ENCODE measurements at regions not wholly inside any gene's neighbourhood (a gene's known extent, or its start where the extent isn't known, plus 50 kb on each side); places are given as distances from the start of the nearest gene placed in this dataset.
A peak's percentile ranks its signal among the peaks of the same experiment; 100 is the strongest.

- H4K91ac ChIP-seq (ENCODE audit: low read depth, low read length, poor library complexity): no peak overlapping the region
- no peak overlapping the region for H2BK120ac ChIP-seq (ENCODE audit: low read depth, low read length)
- H3K18ac ChIP-seq (ENCODE audit: low read length): peak overlapping the region; percentile 68
- H3K9ac ChIP-seq (ENCODE audit: low read depth, low read length, poor library complexity): no peak overlapping the region
- no peak overlapping the region for H4K8ac ChIP-seq (ENCODE audit: low read depth, low read length)
- H3K4me2 ChIP-seq (ENCODE audit: insufficient read depth, low read length, poor library complexity, severe bottlenecking): peak overlapping the region; percentile 23
- peaks cover 0 to 31% of the 10 kb centered on the region in 2 donors for H3K4me1 ChIP-seq (ENCODE audit: control insufficient read depth in 2 of 2, insufficient read depth in 1 of 2, low read depth in 1 of 2, low read length in 2 of 2)
- no peak overlapping the region for H2AFZ ChIP-seq (ENCODE audit: low read length)
- no CpG with 5 or more reads among the region's 7 CpGs for WGBS, 2 donors (ENCODE audit: extremely low coverage in 2 of 2, insufficient read length in 2 of 2, insufficient replicate concordance in 1 of 2)
- peak overlapping the region; percentile 1 for H2BK12ac ChIP-seq (ENCODE audit: low read length)
- H3K79me1 ChIP-seq (ENCODE audit: low read depth, low read length): no peaks in the 10 kb centered on the region
- H2BK5ac ChIP-seq (ENCODE audit: low read length): no peak overlapping the region
- H3K27ac ChIP-seq (replicated peaks; ENCODE audit: low read length): peak overlapping the region; percentile 80
- H3K4me3 ChIP-seq (ENCODE audit: low read length in 2 of 2): no peak overlapping the region
- H3K23ac ChIP-seq (ENCODE audit: low read depth, low read length, poor library complexity): no peak overlapping the region
- no peak overlapping the region for H3K4ac ChIP-seq (ENCODE audit: low read length)
- H3K27me3 ChIP-seq (ENCODE audit: control insufficient read depth in 3 of 3, insufficient read depth in 3 of 3, low read depth in 1 of 3, low read length in 3 of 3): peaks cover 0 to 19% (median 0%) of the 10 kb centered on the region in 3 experiments
- peak overlapping the region; percentile 62 for H2BK15ac ChIP-seq (ENCODE audit: low read length)
- no peak overlapping the region for H3K14ac ChIP-seq (ENCODE audit: low read length)
- no peaks in the 10 kb centered on the region for H3K36me3 ChIP-seq (replicated peaks in 1 of 2; ENCODE audit: control insufficient read depth in 2 of 2, insufficient read depth in 2 of 2, low read length in 2 of 2)
- H3K9me3 ChIP-seq (replicated peaks in 1 of 2; ENCODE audit: control insufficient read depth in 2 of 2, insufficient read depth in 1 of 2, low read depth in 1 of 2, low read length in 2 of 2): no peaks in the 10 kb centered on the region
- DNase-seq (ENCODE audit: low spot score): peak; percentile 35
- H2AK5ac ChIP-seq (ENCODE audit: low read depth, low read length): no peak overlapping the region
Observed at GRCh38 chr1:113255038-113255719, 135.1 kb upstream of the MAGI3 start.

GRCh38 chr1:113255720-113256347 is 134.5 kb upstream of the MAGI3 start:
- H2AFZ ChIP-seq (ENCODE audit: low read length): no peak overlapping the region
- H3K4me3 ChIP-seq (ENCODE audit: low read length in 2 of 2): no peak overlapping the region
- H4K8ac ChIP-seq (ENCODE audit: low read depth, low read length): no peak overlapping the region
- H2AK5ac ChIP-seq (ENCODE audit: low read depth, low read length): no peak overlapping the region
- H2BK15ac ChIP-seq (ENCODE audit: low read length): no peak overlapping the region
- H4K91ac ChIP-seq (ENCODE audit: low read depth, low read length, poor library complexity): no peak overlapping the region
- no peak overlapping the region for H3K23ac ChIP-seq (ENCODE audit: low read depth, low read length, poor library complexity)
- peak; percentile 78 for DNase-seq (ENCODE audit: low spot score)
- H3K4me2 ChIP-seq (ENCODE audit: insufficient read depth, low read length, poor library complexity, severe bottlenecking): peak overlapping the region; percentile 27
- H3K9me3 ChIP-seq (replicated peaks in 1 of 2; ENCODE audit: control insufficient read depth in 2 of 2, insufficient read depth in 1 of 2, low read depth in 1 of 2, low read length in 2 of 2): no peaks in the 10 kb centered on the region
- peaks cover 0 to 19% (median 0%) of the 10 kb centered on the region in 3 experiments for H3K27me3 ChIP-seq (ENCODE audit: control insufficient read depth in 3 of 3, insufficient read depth in 3 of 3, low read depth in 1 of 3, low read length in 3 of 3)
- H3K36me3 ChIP-seq (replicated peaks in 1 of 2; ENCODE audit: control insufficient read depth in 2 of 2, insufficient read depth in 2 of 2, low read length in 2 of 2): no peaks in the 10 kb centered on the region
- H3K14ac ChIP-seq (ENCODE audit: low read length): no peak overlapping the region
- WGBS, 2 donors (ENCODE audit: extremely low coverage in 2 of 2, insufficient read length in 2 of 2, insufficient replicate concordance in 1 of 2): no CpG with 5 or more reads among the region's 8 CpGs
- H2BK5ac ChIP-seq (ENCODE audit: low read length): no peak overlapping the region
- H3K9ac ChIP-seq (ENCODE audit: low read depth, low read length, poor library complexity): no peak overlapping the region
- peak overlapping the region; percentile 82 for H3K27ac ChIP-seq (replicated peaks; ENCODE audit: low read length)
- H3K4me1 ChIP-seq (ENCODE audit: control insufficient read depth in 2 of 2, insufficient read depth in 1 of 2, low read depth in 1 of 2, low read length in 2 of 2): peaks cover 0 to 31% of the 10 kb centered on the region in 2 donors
- H2BK120ac ChIP-seq (ENCODE audit: low read depth, low read length): no peak overlapping the region
- H3K79me1 ChIP-seq (ENCODE audit: low read depth, low read length): no peaks in the 10 kb centered on the region
- H3K18ac ChIP-seq (ENCODE audit: low read length): no peak overlapping the region
- no peak overlapping the region for H3K4ac ChIP-seq (ENCODE audit: low read length)
- no peak overlapping the region for H2BK12ac ChIP-seq (ENCODE audit: low read length)

- no peaks in the 10 kb centered on the region for H3K36me3 ChIP-seq (replicated peaks in 1 of 2; ENCODE audit: control insufficient read depth in 2 of 2, insufficient read depth in 2 of 2, low read length in 2 of 2)
- no peak overlapping the region for H2AFZ ChIP-seq (ENCODE audit: low read length)
- no peak overlapping the region for H2BK12ac ChIP-seq (ENCODE audit: low read length)
- H3K4ac ChIP-seq (ENCODE audit: low read length): no peak overlapping the region
- peaks cover 0 to 19% (median 0%) of the 10 kb centered on the region in 3 experiments for H3K27me3 ChIP-seq (ENCODE audit: control insufficient read depth in 3 of 3, insufficient read depth in 3 of 3, low read depth in 1 of 3, low read length in 3 of 3)
- H3K4me2 ChIP-seq (ENCODE audit: insufficient read depth, low read length, poor library complexity, severe bottlenecking): peak overlapping the region; percentile 27
- peaks cover 0 to 31% of the 10 kb centered on the region in 2 donors for H3K4me1 ChIP-seq (ENCODE audit: control insufficient read depth in 2 of 2, insufficient read depth in 1 of 2, low read depth in 1 of 2, low read length in 2 of 2)
- peak overlapping the region; percentile 82 for H3K27ac ChIP-seq (replicated peaks; ENCODE audit: low read length)
- H2BK5ac ChIP-seq (ENCODE audit: low read length): no peak overlapping the region
- no peak overlapping the region for H3K14ac ChIP-seq (ENCODE audit: low read length)
- no peak overlapping the region for H4K8ac ChIP-seq (ENCODE audit: low read depth, low read length)
- no CpG with 5 or more reads among the region's 2 CpGs for WGBS, 2 donors (ENCODE audit: extremely low coverage in 2 of 2, insufficient read length in 2 of 2, insufficient replicate concordance in 1 of 2)
- H4K91ac ChIP-seq (ENCODE audit: low read depth, low read length, poor library complexity): no peak overlapping the region
- H2AK5ac ChIP-seq (ENCODE audit: low read depth, low read length): no peak overlapping the region
- H3K9ac ChIP-seq (ENCODE audit: low read depth, low read length, poor library complexity): no peak overlapping the region
- no peak overlapping the region for H3K18ac ChIP-seq (ENCODE audit: low read length)
- H3K9me3 ChIP-seq (replicated peaks in 1 of 2; ENCODE audit: control insufficient read depth in 2 of 2, insufficient read depth in 1 of 2, low read depth in 1 of 2, low read length in 2 of 2): no peaks in the 10 kb centered on the region
- H2BK120ac ChIP-seq (ENCODE audit: low read depth, low read length): no peak overlapping the region
- no peak overlapping the region for H3K23ac ChIP-seq (ENCODE audit: low read depth, low read length, poor library complexity)
- no peak overlapping the region for H2BK15ac ChIP-seq (ENCODE audit: low read length)
- DNase-seq (ENCODE audit: low spot score): no peak
- no peaks in the 10 kb centered on the region for H3K79me1 ChIP-seq (ENCODE audit: low read depth, low read length)
- no peak overlapping the region for H3K4me3 ChIP-seq (ENCODE audit: low read length in 2 of 2)
Observed at GRCh38 chr1:113256348-113256729, 134.0 kb upstream of the MAGI3 start.

DNA sequence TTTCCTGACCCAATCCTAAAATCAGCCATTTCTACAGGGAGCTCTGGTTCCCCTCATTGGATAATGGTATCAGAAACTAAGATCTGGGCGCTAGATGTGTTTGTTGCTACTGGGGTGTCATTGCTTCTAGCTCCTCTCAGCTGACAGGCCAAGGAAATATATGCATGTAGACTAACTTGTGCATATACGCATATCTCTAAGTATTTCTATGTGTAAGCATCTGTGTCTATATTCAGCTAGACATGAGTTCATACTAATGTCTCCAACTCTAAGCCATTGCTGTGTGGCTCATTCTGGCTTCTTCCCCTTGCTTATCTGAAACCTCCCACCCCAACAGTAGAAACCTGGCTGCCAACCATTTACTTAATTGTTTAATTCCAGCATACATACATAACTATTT is 130.3 kb upstream of the MAGI3 start:
- no peak overlapping the region for H3K18ac ChIP-seq (ENCODE audit: low read length)
- H3K36me3 ChIP-seq (replicated peaks in 1 of 2; ENCODE audit: control insufficient read depth in 2 of 2, insufficient read depth in 2 of 2, low read length in 2 of 2): no peaks in the 10 kb centered on the region
- no peak overlapping the region for H4K91ac ChIP-seq (ENCODE audit: low read depth, low read length, poor library complexity)
- no peak overlapping the region for H2AFZ ChIP-seq (ENCODE audit: low read length)
- no peak overlapping the region for H3K4me2 ChIP-seq (ENCODE audit: insufficient read depth, low read length, poor library complexity, severe bottlenecking)
- no peak overlapping the region for H2BK15ac ChIP-seq (ENCODE audit: low read length)
- no peak overlapping the region for H2BK5ac ChIP-seq (ENCODE audit: low read length)
- DNase-seq (ENCODE audit: low spot score): no peak
- H2BK120ac ChIP-seq (ENCODE audit: low read depth, low read length): no peak overlapping the region
- H3K4ac ChIP-seq (ENCODE audit: low read length): no peak overlapping the region
- no peak overlapping the region for H3K4me3 ChIP-seq (ENCODE audit: low read length in 2 of 2)
- no peak overlapping the region for H2BK12ac ChIP-seq (ENCODE audit: low read length)
- no CpG with 5 or more reads among the region's 2 CpGs for WGBS, 2 donors (ENCODE audit: extremely low coverage in 2 of 2, insufficient read length in 2 of 2, insufficient replicate concordance in 1 of 2)
- no peaks in the 10 kb centered on the region for H3K9me3 ChIP-seq (replicated peaks in 1 of 2; ENCODE audit: control insufficient read depth in 2 of 2, insufficient read depth in 1 of 2, low read depth in 1 of 2, low read length in 2 of 2)
- H3K27ac ChIP-seq (replicated peaks; ENCODE audit: low read length): no peak overlapping the region
- H3K79me1 ChIP-seq (ENCODE audit: low read depth, low read length): no peaks in the 10 kb centered on the region
- no peak overlapping the region for H3K23ac ChIP-seq (ENCODE audit: low read depth, low read length, poor library complexity)
- H2AK5ac ChIP-seq (ENCODE audit: low read depth, low read length): no peak overlapping the region
- H3K4me1 ChIP-seq (ENCODE audit: control insufficient read depth in 2 of 2, insufficient read depth in 1 of 2, low read depth in 1 of 2, low read length in 2 of 2): peaks cover 0 to 5% of the 10 kb centered on the region in 2 donors
- H3K27me3 ChIP-seq (ENCODE audit: control insufficient read depth in 3 of 3, insufficient read depth in 3 of 3, low read depth in 1 of 3, low read length in 3 of 3): peaks cover 0 to 14% (median 0%) of the 10 kb centered on the region in 3 experiments
- no peak overlapping the region for H3K9ac ChIP-seq (ENCODE audit: low read depth, low read length, poor library complexity)
- no peak overlapping the region for H3K14ac ChIP-seq (ENCODE audit: low read length)
- H4K8ac ChIP-seq (ENCODE audit: low read depth, low read length): no peak overlapping the region
